ENCODE measurements at regions not wholly inside any gene's neighbourhood (a gene's known extent, or its start where the extent isn't known, plus 50 kb on each side); places are given as distances from the start of the nearest gene placed in this dataset.
"Not testable (repeated sequence)": the region's sequence is repeated elsewhere in the genome, so short reads cannot be mapped to it uniquely, and the experiment has no call there.

DNA sequence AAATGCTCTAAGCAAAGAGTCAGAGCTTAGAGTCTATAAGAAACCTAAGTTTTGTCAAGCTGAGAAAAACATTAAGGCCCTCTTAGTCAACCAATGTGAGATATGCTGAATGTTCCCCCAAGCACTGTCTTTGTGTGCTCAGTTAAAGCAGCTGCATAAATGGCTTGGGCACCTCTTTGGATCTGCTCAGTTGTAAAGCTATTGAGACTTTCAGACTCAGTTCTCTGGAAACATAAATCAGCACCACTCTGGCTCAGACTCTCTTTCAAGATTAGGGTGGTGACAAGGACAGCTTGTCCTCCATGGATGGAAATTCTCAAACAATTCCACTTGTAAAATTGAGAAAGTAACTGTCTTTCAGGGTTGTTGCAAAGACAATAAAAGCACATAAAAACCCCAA lies 807.9 kb downstream of the PRELID2 start:
- H3K4me3 ChIP-seq (ENCODE audit: low read depth, low read length): no peak overlapping the region
- TF ChIP-seq, protein P1, sequence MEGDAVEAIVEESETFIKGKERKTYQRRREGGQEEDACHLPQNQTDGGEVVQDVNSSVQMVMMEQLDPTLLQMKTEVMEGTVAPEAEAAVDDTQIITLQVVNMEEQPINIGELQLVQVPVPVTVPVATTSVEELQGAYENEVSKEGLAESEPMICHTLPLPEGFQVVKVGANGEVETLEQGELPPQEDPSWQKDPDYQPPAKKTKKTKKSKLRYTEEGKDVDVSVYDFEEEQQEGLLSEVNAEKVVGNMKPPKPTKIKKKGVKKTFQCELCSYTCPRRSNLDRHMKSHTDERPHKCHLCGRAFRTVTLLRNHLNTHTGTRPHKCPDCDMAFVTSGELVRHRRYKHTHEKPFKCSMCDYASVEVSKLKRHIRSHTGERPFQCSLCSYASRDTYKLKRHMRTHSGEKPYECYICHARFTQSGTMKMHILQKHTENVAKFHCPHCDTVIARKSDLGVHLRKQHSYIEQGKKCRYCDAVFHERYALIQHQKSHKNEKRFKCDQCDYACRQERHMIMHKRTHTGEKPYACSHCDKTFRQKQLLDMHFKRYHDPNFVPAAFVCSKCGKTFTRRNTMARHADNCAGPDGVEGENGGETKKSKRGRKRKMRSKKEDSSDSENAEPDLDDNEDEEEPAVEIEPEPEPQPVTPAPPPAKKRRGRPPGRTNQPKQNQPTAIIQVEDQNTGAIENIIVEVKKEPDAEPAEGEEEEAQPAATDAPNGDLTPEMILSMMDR (conservative IDR thresholded peaks at IDR 0.05; ENCODE audit: low read depth, low read length): no peak
- no peak for DNase-seq (ENCODE audit: low read depth)

DNA sequence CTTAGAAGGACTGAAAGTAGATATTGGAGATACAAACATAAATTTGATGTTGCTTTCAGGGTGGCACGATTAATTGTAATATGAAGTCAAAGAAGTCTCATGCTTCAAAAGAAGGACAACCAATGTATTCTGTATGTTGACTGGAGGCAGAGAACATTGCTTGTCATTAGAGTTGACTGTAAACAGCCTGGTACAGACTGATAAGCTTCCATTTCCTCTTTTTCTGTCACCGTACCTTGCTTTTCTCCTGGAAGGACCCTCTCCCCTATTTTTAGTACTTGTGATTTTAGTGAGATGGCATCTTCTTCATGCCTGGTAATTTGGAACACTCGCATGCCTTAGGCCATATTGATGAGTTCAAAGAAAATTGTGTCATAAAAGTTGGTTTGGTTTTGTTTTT lies 809.4 kb downstream of the PRELID2 start:
- no peak for DNase-seq (ENCODE audit: low read depth)
- TF ChIP-seq, protein P1 (conservative IDR thresholded peaks at IDR 0.05; ENCODE audit: low read depth, low read length): no peak
- no peak overlapping the region for H3K4me3 ChIP-seq (ENCODE audit: low read depth, low read length)

DNA sequence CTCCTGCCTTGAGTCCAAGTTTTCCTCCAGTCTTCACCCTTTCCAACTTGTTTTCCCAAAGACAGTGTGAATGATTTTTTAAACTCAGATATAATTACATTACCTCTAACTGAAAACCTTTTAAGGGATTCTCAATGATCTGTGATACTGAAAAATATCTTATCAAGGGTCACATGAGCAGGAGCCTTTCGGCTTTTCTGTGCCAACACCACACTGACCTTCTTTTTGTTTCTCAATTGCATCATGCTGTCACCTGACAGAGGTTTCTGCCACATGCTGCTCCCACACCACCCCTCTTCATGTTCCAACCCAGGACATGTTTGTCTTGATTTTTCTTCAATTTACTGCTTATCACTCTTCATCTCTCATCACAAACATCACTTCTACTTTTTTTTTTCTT lies 820.0 kb downstream of the PRELID2 start:
- TF ChIP-seq, protein P1 (conservative IDR thresholded peaks at IDR 0.05; ENCODE audit: low read depth, low read length): no peak
- no peak overlapping the region for H3K4me3 ChIP-seq (ENCODE audit: low read depth, low read length)

DNA sequence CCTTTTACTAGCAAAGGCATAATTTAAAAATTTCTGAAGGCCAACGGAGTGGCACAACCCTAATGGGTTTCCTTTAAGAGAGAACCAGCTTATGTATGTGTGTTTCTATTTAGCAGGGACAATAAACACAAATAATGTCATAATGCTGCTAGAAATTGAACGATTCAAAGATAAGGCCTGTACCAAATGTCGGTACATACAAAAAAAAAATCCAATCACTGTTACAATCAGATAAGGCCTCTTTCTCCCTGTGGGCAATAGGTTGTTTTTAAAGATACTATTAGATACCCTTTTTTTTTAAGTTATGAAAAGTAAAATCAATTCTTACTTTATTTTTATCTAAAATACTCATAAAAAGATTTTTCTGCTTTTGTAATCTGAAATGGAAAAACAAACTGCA lies 821.0 kb downstream of the PRELID2 start:
- TF ChIP-seq, protein P1 (conservative IDR thresholded peaks at IDR 0.05; ENCODE audit: low read depth, low read length): no peak
- H3K4me3 ChIP-seq (ENCODE audit: low read depth, low read length): no peak overlapping the region
- DNase-seq (ENCODE audit: low read depth): no peak

More for the DNA sequence above, 820.0 kb downstream of the PRELID2 start:
- no peak for DNase-seq (ENCODE audit: low read depth)

DNA sequence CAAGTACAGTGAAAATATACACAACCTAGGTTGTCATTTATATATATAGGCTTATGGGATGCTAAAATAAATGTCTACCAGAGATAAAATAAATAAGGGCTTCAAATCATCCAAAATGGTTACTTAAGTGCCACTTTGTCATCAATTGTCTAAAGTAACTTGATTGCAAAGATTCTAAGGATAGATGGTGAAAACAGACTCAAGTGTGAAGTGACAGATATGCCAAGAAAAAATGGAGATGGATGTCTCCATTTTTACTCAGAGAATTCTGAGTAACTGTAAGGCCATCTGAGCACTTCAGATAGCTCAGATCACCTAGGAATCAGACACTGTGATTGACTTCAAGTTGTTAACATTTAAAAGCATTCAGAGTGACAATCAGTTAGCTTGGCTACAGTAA lies 824.3 kb downstream of the PRELID2 start:
- TF ChIP-seq, protein P1 (conservative IDR thresholded peaks at IDR 0.05; ENCODE audit: low read depth, low read length): no peak
- DNase-seq (ENCODE audit: low read depth): no peak
- no peak overlapping the region for H3K4me3 ChIP-seq (ENCODE audit: low read depth, low read length)

DNA sequence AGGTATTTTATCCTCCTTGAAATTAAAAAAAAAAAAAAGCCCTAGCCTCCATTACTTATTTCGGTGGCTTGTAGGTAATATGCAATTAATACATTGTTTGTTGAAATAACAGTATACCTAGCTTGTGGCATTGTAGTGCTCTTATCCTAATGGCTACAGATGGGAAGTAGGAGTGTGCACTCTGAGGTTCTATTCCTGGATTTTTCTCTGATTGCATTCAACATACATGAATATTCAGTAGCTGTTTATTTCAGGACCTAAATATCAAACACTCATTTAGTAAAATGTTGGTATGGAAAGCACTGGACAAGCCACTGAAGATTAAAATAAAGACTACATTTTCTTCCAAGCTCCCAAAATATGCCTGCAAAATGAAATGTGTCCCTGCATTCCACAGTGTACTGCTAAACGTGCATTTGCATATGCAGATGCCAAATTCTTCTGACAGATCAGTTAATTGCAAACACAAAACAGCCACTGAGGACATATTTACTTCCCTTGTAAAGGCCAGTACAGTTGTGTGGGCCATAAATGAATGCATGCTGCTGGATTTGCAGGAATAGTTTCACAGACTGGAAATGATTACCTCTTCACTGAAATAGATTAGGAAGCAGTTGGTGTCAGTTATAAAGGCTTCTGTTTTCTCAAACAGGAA lies 826.1 kb downstream of the PRELID2 start:
- TF ChIP-seq, protein P1 (conservative IDR thresholded peaks at IDR 0.05; ENCODE audit: low read depth, low read length): no peak
- DNase-seq (ENCODE audit: low read depth): no peak
- no peak overlapping the region for H3K4me3 ChIP-seq (ENCODE audit: low read depth, low read length)

DNA sequence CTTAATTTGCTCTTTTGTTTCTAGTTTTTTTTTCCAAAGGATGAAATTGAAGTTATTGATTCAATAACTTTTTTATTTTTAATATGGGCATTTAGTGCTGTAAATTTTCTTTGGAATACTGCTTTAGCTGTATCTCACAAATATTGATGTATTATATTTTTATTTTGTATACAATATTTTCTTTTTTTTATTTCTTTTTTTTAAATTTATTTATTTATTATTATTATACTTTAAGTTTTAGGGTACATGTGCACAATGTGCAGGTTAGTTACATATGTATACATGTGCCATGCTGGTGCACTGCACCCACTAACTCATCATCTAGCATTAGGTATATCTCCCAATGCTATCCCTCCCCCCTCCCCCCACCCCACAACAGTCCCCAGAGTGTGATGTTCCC lies 823.7 kb downstream of the KCTD16 start:
- DNase-seq (ENCODE audit: low read depth); H3K4me3 ChIP-seq (ENCODE audit: low read depth, low read length): not testable (repeated sequence)

Data from choroid plexus epithelial cell (primary cell).